ENCODE measurements at regions not wholly inside any gene's neighbourhood (a gene's known extent, or its start where the extent isn't known, plus 50 kb on each side); places are given as distances from the start of the nearest gene placed in this dataset.

- TF ChIP-seq, protein P1, sequence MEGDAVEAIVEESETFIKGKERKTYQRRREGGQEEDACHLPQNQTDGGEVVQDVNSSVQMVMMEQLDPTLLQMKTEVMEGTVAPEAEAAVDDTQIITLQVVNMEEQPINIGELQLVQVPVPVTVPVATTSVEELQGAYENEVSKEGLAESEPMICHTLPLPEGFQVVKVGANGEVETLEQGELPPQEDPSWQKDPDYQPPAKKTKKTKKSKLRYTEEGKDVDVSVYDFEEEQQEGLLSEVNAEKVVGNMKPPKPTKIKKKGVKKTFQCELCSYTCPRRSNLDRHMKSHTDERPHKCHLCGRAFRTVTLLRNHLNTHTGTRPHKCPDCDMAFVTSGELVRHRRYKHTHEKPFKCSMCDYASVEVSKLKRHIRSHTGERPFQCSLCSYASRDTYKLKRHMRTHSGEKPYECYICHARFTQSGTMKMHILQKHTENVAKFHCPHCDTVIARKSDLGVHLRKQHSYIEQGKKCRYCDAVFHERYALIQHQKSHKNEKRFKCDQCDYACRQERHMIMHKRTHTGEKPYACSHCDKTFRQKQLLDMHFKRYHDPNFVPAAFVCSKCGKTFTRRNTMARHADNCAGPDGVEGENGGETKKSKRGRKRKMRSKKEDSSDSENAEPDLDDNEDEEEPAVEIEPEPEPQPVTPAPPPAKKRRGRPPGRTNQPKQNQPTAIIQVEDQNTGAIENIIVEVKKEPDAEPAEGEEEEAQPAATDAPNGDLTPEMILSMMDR (IDR thresholded peaks at IDR 0.05; ENCODE audit: insufficient read depth, low read length, poor library complexity, severe bottlenecking): no peak
- no peak overlapping the region for H3K4me3 ChIP-seq (replicated peaks; ENCODE audit: low read depth, low read length)
- no peaks in the 10 kb centered on the region for H3K27me3 ChIP-seq (replicated peaks; ENCODE audit: control insufficient read depth, insufficient read depth, low read length)
- no peaks in the 10 kb centered on the region for H3K36me3 ChIP-seq (ENCODE audit: control insufficient read depth, insufficient read depth, low read length)
- DNase-seq (ENCODE audit: extremely low read depth, insufficient read length): no peak
These were observed 65.7 kb upstream of the CTAGE1 start for GRCh38 chr18:22483407-22483806.

- H3K36me3 ChIP-seq (ENCODE audit: control insufficient read depth, insufficient read depth, low read length): no peaks in the 10 kb centered on the region
- no peak overlapping the region for H3K4me3 ChIP-seq (replicated peaks; ENCODE audit: low read depth, low read length)
- TF ChIP-seq, protein P1 (IDR thresholded peaks at IDR 0.05; ENCODE audit: insufficient read depth, low read length, poor library complexity, severe bottlenecking): no peak
- H3K27me3 ChIP-seq (replicated peaks; ENCODE audit: control insufficient read depth, insufficient read depth, low read length): no peaks in the 10 kb centered on the region
- no peak for DNase-seq (ENCODE audit: extremely low read depth, insufficient read length)
These were observed 66.8 kb upstream of the CTAGE1 start for GRCh38 chr18:22484471-22484870.

DNA sequence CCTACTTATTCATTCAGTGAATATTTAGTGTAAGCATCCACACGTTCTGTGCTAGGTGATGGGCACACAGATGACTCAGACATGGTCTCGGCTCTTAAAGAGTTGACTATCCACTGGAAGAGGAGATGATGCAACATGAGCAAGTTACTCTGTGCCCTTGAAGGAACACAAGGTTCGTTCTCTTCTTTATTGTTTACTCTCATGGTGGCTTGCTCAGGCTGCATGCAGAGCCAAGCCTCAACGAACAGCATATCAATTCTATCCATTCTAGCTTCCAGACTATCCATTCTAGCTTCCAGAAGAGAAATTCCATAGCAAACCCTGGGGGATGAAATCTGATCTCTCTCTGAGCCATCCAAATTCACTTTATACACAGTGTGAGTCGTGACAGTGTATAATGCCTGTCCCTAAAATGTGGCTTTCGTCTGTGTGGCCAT is 68.1 kb upstream of the CTAGE1 start:
- no peaks in the 10 kb centered on the region for H3K36me3 ChIP-seq (ENCODE audit: control insufficient read depth, insufficient read depth, low read length)
- H3K27me3 ChIP-seq (replicated peaks; ENCODE audit: control insufficient read depth, insufficient read depth, low read length): no peaks in the 10 kb centered on the region
- H3K4me3 ChIP-seq (replicated peaks; ENCODE audit: low read depth, low read length): no peak overlapping the region
- TF ChIP-seq, protein P1 (IDR thresholded peaks at IDR 0.05; ENCODE audit: insufficient read depth, low read length, poor library complexity, severe bottlenecking): no peak
- no peak for DNase-seq (ENCODE audit: extremely low read depth, insufficient read length)

- TF ChIP-seq, protein P1 (IDR thresholded peaks at IDR 0.05; ENCODE audit: insufficient read depth, low read length, poor library complexity, severe bottlenecking): no peak
- no peaks in the 10 kb centered on the region for H3K27me3 ChIP-seq (replicated peaks; ENCODE audit: control insufficient read depth, insufficient read depth, low read length)
- DNase-seq (ENCODE audit: extremely low read depth, insufficient read length): no peak
- H3K36me3 ChIP-seq (ENCODE audit: control insufficient read depth, insufficient read depth, low read length): no peaks in the 10 kb centered on the region
- no peak overlapping the region for H3K4me3 ChIP-seq (replicated peaks; ENCODE audit: low read depth, low read length)
These were observed 69.0 kb upstream of the CTAGE1 start for GRCh38 chr18:22486667-22487066.

GRCh38 chr18:22488554-22488953 is 70.8 kb upstream of the CTAGE1 start:
- TF ChIP-seq, protein P1 (IDR thresholded peaks at IDR 0.05; ENCODE audit: insufficient read depth, low read length, poor library complexity, severe bottlenecking): no peak
- DNase-seq (ENCODE audit: extremely low read depth, insufficient read length): no peak
- no peaks in the 10 kb centered on the region for H3K36me3 ChIP-seq (ENCODE audit: control insufficient read depth, insufficient read depth, low read length)
- H3K4me3 ChIP-seq (replicated peaks; ENCODE audit: low read depth, low read length): no peak overlapping the region
- H3K27me3 ChIP-seq (replicated peaks; ENCODE audit: control insufficient read depth, insufficient read depth, low read length): no peaks in the 10 kb centered on the region

DNA sequence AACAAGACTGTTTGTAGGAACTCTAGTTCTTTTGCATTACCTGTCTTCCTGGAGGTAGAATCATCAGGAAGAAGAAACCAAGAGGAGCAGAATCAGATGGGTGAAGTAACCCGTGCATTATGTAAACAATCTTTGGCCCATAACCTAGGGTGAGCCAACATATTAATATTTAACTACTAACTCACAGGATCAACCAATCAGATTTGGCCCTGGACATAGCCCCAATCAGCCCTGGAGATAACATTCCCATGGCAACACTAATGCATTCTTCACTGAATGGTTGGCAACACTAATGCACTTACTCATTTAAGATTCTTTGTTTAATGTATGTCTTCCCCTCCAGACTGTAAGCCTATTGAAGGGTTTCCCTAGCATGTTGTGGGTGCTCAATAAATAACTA is 72.0 kb upstream of the CTAGE1 start:
- TF ChIP-seq, protein P1 (IDR thresholded peaks at IDR 0.05; ENCODE audit: insufficient read depth, low read length, poor library complexity, severe bottlenecking): no peak
- Histone ChIP-seq H3K27me3 (replicated peaks; ENCODE audit: control insufficient read depth, insufficient read depth, low read length) (no peaks in the 10 kb centered on the region), H3K4me3 (replicated peaks; ENCODE audit: low read depth, low read length) (no peak overlapping the region), H3K36me3 (ENCODE audit: control insufficient read depth, insufficient read depth, low read length) (no peaks in the 10 kb centered on the region)
- DNase-seq (ENCODE audit: extremely low read depth, insufficient read length): no peak
